HFF-Myc (cell line): ENCODE measurements at regions not wholly inside any gene's neighbourhood (a gene's known extent, or its start where the extent isn't known, plus 50 kb on each side); places are given as distances from the start of the nearest gene placed in this dataset.

ENCODE experiments used
- DNase-seq: peaks from one replicate; pipeline ENCODE4 v3.0.0-alpha.2; 2011; ENCODE audit warnings: low read depth; ENCODE audit errors: extremely low read depth
- H3K4me3 ChIP-seq: replicated peaks from 2 replicates; pipeline ENCODE4 v1.5.1; 2011; ENCODE audit warnings: low read depth, mild to moderate bottlenecking, control low read depth, low read length
- TF ChIP-seq, protein P1 (sequence below): IDR thresholded peaks from 2 replicates; pipeline ENCODE4 v1.5.1; 2012; ENCODE audit warnings: mild to moderate bottlenecking, low read depth, low read length, control low read depth; ENCODE audit errors: missing control alignments

DNA sequence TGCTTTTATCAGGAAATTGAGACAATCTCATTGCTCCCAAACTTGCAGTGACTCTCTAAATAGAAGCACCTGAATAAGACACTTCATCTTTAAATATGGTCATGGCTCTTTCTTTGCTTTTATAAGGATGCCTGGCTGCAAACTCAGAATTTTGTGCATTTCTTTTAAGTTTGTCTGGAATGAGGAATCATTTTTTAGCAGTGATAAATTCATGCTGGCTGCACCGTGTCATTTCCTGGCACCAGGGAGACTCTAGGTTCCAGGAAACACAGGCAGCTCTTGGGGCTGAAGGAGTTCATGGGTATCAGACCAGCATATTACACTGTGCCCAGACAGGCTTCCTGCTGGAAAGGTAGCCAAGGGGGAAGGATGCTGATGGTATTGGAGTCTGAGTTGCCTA is 109.9 kb downstream of the NUDT12 start:
- H3K4me3 ChIP-seq: no peak overlapping the region
- DNase-seq: no peak
- TF ChIP-seq, protein P1, sequence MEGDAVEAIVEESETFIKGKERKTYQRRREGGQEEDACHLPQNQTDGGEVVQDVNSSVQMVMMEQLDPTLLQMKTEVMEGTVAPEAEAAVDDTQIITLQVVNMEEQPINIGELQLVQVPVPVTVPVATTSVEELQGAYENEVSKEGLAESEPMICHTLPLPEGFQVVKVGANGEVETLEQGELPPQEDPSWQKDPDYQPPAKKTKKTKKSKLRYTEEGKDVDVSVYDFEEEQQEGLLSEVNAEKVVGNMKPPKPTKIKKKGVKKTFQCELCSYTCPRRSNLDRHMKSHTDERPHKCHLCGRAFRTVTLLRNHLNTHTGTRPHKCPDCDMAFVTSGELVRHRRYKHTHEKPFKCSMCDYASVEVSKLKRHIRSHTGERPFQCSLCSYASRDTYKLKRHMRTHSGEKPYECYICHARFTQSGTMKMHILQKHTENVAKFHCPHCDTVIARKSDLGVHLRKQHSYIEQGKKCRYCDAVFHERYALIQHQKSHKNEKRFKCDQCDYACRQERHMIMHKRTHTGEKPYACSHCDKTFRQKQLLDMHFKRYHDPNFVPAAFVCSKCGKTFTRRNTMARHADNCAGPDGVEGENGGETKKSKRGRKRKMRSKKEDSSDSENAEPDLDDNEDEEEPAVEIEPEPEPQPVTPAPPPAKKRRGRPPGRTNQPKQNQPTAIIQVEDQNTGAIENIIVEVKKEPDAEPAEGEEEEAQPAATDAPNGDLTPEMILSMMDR: no peak

DNA sequence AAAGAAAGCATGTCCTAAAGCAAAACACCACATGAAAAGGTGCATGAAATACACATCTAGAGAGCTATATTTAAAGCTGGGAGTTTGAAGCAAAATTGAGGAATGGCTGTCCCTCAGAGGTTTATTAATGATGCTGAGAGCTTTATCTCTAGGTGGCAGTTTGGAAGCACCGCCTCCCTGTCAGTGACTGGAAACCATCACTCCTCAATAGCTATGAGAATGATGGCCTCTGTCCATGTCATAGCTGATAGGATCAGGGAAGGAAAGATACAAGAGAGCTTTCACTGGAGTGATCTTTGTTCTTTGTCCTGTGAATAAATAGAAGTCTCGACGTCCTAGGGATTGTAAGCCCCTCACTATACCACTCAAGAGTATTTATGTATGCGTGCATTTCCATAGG is 110.5 kb downstream of the NUDT12 start:
- TF ChIP-seq, protein P1: no peak
- H3K4me3 ChIP-seq: no peak overlapping the region
- no peak for DNase-seq

DNA sequence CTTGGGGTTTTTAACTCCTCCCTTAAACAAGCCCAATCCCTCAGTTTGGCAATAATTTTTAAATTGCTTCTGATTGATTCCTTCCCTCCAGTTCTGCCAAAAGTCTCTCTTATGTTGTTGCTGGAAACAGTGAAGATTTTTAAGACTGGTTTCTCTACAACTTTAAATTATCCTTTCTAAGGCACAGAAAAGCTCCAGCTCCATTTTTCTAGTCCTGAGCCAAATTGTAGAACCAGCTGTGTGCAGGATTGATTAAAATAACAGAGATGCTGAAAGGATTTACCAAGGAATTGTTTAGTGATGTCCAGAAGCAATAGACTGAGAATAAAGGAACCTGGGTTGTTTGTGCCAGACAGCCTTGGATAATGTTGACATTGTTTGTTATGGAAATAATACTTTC is 111.3 kb downstream of the NUDT12 start:
- no peak overlapping the region for H3K4me3 ChIP-seq
- TF ChIP-seq, protein P1: no peak
- DNase-seq: no peak

DNA sequence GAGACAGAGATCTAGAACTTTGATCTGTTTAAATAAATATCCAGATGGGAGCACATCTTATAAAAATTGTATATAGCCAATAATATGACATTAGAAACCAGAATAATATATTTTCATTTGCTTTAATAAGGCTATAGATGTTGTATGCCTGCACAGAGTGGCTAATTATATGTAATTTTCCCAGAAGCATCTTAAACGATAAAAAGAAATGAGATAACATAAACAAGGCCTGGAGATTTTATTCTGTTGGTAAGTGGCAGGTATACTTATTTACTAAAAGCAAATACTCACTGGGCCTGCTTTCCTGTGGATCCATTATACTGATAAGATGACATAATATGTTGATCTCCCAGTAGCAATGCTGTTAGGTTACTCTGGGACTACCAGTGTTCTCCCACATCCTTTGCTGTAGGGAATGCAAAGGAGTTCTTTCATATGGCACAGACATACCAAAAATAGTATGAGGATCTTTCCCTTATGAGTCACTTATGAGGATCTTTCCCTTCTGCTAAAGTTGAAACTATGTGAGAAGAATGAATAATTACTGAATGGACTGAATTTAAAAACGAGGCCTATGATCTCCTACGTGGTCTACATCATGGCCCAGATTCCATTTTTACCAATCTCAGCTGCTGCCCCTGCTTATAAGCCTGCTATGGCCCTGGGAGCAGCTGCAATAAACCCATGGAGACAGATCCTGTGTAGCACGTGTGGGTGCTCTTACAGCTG is 112.1 kb downstream of the NUDT12 start:
- TF ChIP-seq, protein P1: no peak
- DNase-seq: peak; percentile 40
- H3K4me3 ChIP-seq: no peak overlapping the region

DNA sequence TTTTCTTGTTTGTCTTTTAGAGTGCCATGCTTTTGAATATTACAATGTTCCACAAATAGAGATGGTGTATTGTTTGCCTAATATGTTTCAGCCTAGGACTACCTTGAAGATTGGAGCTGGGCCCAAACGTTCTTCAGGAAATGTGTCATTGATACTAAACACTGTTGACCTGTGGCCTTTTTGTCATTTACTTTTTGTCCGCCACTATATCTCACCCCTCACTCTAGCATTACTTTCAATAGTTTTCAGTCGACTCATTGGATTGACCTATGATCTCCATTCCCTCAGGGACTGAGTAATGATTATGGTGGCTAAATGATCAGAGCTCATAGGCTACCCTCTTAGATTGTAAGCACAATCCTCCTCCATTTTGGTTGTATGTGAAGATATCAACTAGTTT is 115.8 kb downstream of the NUDT12 start:
- TF ChIP-seq, protein P1: no peak
- no peak overlapping the region for H3K4me3 ChIP-seq
- no peak for DNase-seq

DNA sequence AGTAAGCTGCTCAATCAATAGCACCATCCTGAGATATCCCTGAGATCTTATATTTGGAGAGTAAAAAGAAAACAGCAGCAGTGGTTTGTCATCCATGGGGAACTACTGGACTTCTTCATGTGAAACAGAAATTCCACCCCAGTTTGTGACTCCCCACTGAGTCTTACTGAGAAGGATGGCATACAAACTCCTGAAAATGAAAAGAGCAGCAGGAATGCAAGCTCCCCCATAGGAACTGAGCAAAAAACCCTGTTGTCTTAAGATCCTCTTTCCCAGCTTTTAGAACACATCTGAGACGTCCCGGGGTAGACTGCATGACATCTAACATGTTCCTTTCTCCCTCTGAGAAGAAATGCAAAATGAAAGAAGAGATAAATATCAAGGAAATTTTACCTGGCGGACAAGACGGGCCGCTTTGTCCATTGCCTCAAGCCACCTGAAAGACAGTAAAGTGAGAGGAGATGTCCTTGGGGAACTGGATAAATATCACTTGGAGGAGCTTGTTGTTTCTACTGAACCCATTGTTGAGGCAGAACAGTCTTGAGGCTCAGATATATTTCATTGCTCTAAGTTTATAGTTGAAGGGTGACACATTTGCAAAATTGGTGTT is 117.1 kb downstream of the NUDT12 start:
- no peak overlapping the region for H3K4me3 ChIP-seq
- DNase-seq: no peak
- TF ChIP-seq, protein P1: no peak
